ENCODE measurements at regions not wholly inside any gene's neighbourhood (a gene's known extent, or its start where the extent isn't known, plus 50 kb on each side); places are given as distances from the start of the nearest gene placed in this dataset.
"Not testable (repeated sequence)": the region's sequence is repeated elsewhere in the genome, so short reads cannot be mapped to it uniquely, and the experiment has no call there.

GRCh38 chr13:42495255-42495654 is 78.7 kb upstream of the TNFSF11 start (continued):
- TF ChIP-seq ZNF707 (tag by site-specific recombination; IDR thresholded peaks at IDR 0.05) (no peak), ZNF324 (tag by site-specific recombination; IDR thresholded peaks at IDR 0.05) (no peak), ZNF202 (tag by site-specific recombination; IDR thresholded peaks at IDR 0.05; ENCODE audit: borderline replicate concordance) (no peak), ZNF623 (tag by site-specific recombination; IDR thresholded peaks at IDR 0.05) (no peak), KLF1 (tag by site-specific recombination; IDR thresholded peaks at IDR 0.05) (no peak), ZNF391 (tag by site-specific recombination; IDR thresholded peaks at IDR 0.05; ENCODE audit: borderline replicate concordance, low read depth) (no peak), ZNF169 (tag by site-specific recombination; IDR thresholded peaks at IDR 0.05) (no peak), ZNF768 (tag by site-specific recombination; IDR thresholded peaks at IDR 0.05) (no peak), ZFP37 (tag by site-specific recombination; IDR thresholded peaks at IDR 0.05) (no peak), GLI4 (tag by site-specific recombination; IDR thresholded peaks at IDR 0.05) (no peak)
- TF ChIP-seq, protein P1, sequence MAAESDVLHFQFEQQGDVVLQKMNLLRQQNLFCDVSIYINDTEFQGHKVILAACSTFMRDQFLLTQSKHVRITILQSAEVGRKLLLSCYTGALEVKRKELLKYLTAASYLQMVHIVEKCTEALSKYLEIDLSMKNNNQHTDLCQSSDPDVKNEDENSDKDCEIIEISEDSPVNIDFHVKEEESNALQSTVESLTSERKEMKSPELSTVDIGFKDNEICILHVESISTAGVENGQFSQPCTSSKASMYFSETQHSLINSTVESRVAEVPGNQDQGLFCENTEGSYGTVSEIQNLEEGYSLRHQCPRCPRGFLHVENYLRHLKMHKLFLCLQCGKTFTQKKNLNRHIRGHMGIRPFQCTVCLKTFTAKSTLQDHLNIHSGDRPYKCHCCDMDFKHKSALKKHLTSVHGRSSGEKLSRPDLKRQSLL (tag by site-specific recombination; IDR thresholded peaks at IDR 0.05), result no peak
- TF ChIP-seq, protein P2, sequence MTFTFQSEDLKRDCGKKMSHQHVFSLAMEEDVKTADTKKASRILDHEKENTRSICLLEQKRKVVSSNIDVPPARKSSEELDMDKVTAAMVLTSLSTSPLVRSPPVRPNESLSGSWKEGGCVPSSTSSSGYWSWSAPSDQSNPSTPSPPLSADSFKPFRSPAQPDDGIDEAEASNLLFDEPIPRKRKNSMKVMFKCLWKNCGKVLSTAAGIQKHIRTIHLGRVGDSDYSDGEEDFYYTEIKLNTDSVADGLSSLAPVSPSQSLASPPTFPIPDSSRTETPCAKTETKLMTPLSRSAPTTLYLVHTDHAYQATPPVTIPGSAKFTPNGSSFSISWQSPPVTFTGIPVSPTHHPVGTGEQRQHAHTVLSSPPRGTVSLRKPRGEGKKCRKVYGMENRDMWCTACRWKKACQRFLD (tag by site-specific recombination; IDR thresholded peaks at IDR 0.05), result no peak
- TF ChIP-seq, protein P3, sequence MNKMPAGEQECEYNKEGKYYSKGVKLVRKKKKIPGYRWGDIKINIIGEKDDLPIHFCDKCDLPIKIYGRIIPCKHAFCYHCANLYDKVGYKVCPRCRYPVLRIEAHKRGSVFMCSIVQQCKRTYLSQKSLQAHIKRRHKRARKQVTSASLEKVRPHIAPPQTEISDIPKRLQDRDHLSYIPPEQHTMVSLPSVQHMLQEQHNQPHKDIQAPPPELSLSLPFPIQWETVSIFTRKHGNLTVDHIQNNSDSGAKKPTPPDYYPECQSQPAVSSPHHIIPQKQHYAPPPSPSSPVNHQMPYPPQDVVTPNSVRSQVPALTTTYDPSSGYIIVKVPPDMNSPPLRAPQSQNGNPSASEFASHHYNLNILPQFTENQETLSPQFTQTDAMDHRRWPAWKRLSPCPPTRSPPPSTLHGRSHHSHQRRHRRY (tag by site-specific recombination; IDR thresholded peaks at IDR 0.05), result no peak

- ChIA-PET POLR2A (no interaction called here), CTCF (no interaction called here)
- no peak overlapping the region for H3K4me3 ChIP-seq (ENCODE audit: low read depth, low read length)
- no peaks in the 10 kb centered on the region for H3K36me3 ChIP-seq (ENCODE audit: control insufficient read depth in 2 of 2, insufficient read depth in 1 of 2, low read length in 2 of 2)
- no peak overlapping the region for H3K27ac ChIP-seq (ENCODE audit: extremely low read depth, low read depth, low read length)
- H3K9me3 ChIP-seq (ENCODE audit: control insufficient read depth, insufficient read depth, low read depth, low read length), result no peaks in the 10 kb centered on the region
- no peak for TF ChIP-seq ZNF157 (tag by site-specific recombination; IDR thresholded peaks at IDR 0.05)
- TF ChIP-seq HOXC10 (CRISPR knock-in tag; IDR thresholded peaks at IDR 0.05), result no peak
- no peak for TF ChIP-seq ZNF350 (tag by site-specific recombination; IDR thresholded peaks at IDR 0.05)
- no peak for TF ChIP-seq ZNF701 (tag by site-specific recombination; IDR thresholded peaks at IDR 0.05)
- TF ChIP-seq ZSCAN18 (tag by site-specific recombination; IDR thresholded peaks at IDR 0.05), result no peak
- TF ChIP-seq ZBTB26 (tag by site-specific recombination; optimal IDR thresholded peaks at IDR 0.05), result no peak
- no peak for TF ChIP-seq ZNF148 (tag by site-specific recombination; IDR thresholded peaks at IDR 0.05; ENCODE audit: borderline replicate concordance)
- no peaks in the 10 kb centered on the region for H3K4me1 ChIP-seq (ENCODE audit: control insufficient read depth, insufficient read depth, low read length)
Measured at GRCh38 chr13:42495751-42496150, 78.2 kb upstream of the TNFSF11 start.

GRCh38 chr13:42496926-42497554 is 76.9 kb upstream of the TNFSF11 start:
- H3K4me1 ChIP-seq (ENCODE audit: control insufficient read depth, insufficient read depth, low read length); POLR2A ChIA-PET; H3K9me3 ChIP-seq (ENCODE audit: control insufficient read depth, insufficient read depth, low read depth, low read length); H3K36me3 ChIP-seq (ENCODE audit: control insufficient read depth in 2 of 2, insufficient read depth in 1 of 2, low read length in 2 of 2); H3K4me3 ChIP-seq (ENCODE audit: low read depth, low read length); H3K27ac ChIP-seq (ENCODE audit: extremely low read depth, low read depth, low read length): not testable (repeated sequence)
- CTCF ChIA-PET, result interaction anchor here (0.6 kb wide), 1 partner anchor 1155 kb away, joined by 4 read pairs; no protein-coding TSS in a partner anchor

Data from HEK293 (cell line).